Colon (tissue), 2 donors: ENCODE measurements at regions not wholly inside any gene's neighbourhood (a gene's known extent, or its start where the extent isn't known, plus 50 kb on each side); places are given as distances from the start of the nearest gene placed in this dataset.
"Not testable (repeated sequence)": the region's sequence is repeated elsewhere in the genome, so short reads cannot be mapped to it uniquely, and the experiment has no call there.

Source experiments
- FAIRE-seq: peaks from 2 replicates; lab custom pipeline; 2012; peaks lifted over from hg19 to GRCh38; lab: Jason Lieb, UNC
- donor health status: control.
- donor health status: control.

DNA sequence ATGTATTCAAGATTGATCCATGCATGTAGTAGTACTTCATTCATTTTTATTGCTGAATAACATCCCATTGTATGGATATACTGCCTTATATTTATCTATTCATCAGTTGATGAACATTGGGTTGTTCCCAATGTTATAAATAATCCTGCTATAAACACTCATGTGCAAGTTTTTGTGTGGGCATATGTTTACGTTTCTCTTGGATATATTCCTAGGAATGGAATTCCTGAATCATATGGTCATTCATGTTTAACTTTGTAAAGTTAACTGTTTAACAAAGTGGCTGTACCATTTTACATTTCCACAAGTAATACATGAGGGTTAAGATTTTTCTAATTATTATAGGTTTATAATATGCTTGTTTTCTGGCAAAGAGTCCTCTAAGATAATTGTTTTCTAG lies 1568.2 kb upstream of the SEL1L start:
- no peak for FAIRE-seq

GRCh38 chr14:83118029-83118428 lies 1584.4 kb upstream of the SEL1L start:
- no peak for FAIRE-seq

GRCh38 chr14:83120187-83120586 lies 1586.5 kb upstream of the SEL1L start:
- no peak for FAIRE-seq

- FAIRE-seq = no peak
Measured at GRCh38 chr14:83126076-83126475, 1592.4 kb upstream of the SEL1L start.

- no peak for FAIRE-seq
Measured at GRCh38 chr14:83128783-83129182, 1595.1 kb upstream of the SEL1L start.

- FAIRE-seq = no peak
Measured at GRCh38 chr14:83129496-83129895, 1595.8 kb upstream of the SEL1L start.

GRCh38 chr14:83133981-83134645 lies 1600.5 kb upstream of the SEL1L start:
- no peak for FAIRE-seq

GRCh38 chr14:83140756-83141155 lies 1607.1 kb upstream of the SEL1L start:
- FAIRE-seq = no peak

- no peak for FAIRE-seq
Measured at GRCh38 chr14:83147006-83147405, 1613.4 kb upstream of the SEL1L start.

GRCh38 chr14:83151571-83151970 lies 1617.9 kb upstream of the SEL1L start:
- no peak for FAIRE-seq

- no peak for FAIRE-seq
Measured at GRCh38 chr14:83153081-83153480, 1619.4 kb upstream of the SEL1L start.

DNA sequence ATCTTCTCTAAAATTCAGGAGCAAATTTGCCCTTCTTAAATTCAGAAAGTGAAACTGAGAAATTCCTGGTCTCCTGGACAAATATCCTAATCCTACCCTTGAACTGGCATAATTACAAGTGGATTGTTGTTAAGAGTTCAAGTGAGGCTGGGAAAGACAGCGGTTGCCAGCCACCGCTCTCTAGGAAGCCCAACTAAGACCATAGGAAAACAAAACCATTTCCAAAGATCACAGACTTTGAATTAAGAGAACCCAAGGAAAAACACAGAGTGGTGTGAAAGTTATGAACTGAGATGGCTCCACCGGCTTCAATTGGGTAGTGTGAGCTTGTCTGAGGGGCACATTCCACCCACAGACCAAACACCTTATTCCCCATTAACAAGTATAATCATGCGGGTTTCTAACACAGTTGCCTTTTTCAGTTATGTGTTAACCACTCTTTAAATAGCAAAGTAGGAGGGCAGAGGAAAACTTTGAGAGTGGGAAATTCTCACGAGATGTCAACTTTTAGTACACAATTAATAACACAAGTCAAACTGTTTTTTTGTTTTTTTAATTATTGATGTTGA lies 1628.8 kb upstream of the SEL1L start:
- no peak for FAIRE-seq

GRCh38 chr14:83163016-83163415 lies 1629.4 kb upstream of the SEL1L start:
- no peak for FAIRE-seq

GRCh38 chr14:83164016-83164415 lies 1630.4 kb upstream of the SEL1L start:
- FAIRE-seq = no peak

DNA sequence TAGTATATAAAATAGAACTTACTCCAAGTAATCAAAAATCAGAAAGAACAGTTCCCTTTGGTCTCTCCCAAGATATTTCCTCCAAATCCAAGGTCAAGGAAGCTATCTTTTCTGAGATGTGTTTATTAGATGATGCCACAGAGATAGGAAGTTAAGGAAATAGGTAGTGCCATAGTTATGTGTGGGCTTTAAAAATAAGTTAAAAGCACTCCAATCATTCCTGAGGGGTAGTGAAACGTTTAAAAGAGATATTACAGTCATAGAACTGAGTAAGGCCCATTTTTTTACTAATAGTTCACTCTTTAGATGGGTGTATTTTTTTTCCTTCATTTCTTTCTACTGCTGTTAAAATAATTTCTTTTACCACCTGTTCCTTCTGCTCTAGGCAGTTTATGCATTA lies 1630.9 kb upstream of the SEL1L start:
- FAIRE-seq = no peak

DNA sequence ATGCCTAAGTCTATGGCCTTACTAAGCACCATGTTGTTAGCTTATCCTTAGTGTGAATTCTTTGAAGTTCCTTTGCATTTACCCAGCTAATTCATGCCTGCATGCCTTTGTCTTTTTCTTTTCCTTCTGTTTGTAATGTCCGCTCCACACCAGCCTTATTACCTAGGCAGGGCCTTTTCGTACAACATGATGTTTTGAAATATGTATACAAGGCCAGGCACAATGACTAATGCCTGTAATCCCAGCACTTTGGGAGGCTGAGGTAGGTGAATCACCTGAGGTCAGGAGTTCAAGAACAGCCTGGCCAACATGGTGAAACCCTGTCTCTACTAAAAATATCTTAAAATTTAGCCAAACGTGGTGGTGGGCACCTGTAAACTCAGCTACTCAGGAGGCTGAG lies 1636.5 kb upstream of the SEL1L start:
- no peak for FAIRE-seq

GRCh38 chr14:83171761-83172160 lies 1638.1 kb upstream of the SEL1L start:
- FAIRE-seq = no peak

DNA sequence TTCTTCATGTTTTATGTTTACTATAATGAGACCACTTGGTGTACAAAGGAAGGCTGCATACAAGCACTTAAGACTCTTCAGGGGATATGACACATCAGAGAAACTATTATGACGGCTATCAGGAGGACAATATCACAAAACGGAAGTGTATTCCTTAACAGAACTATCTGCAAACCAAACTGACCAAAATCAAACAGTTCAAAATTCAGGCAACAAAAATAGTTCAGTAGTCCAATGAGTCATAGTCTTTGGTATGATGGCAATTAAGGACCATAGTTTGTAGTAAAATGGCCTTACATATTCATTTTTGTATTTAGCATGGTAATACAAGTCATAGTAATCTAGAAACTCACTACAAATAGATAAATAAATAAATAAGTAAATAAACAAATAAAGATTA lies 1638.7 kb upstream of the SEL1L start:
- no peak for FAIRE-seq

DNA sequence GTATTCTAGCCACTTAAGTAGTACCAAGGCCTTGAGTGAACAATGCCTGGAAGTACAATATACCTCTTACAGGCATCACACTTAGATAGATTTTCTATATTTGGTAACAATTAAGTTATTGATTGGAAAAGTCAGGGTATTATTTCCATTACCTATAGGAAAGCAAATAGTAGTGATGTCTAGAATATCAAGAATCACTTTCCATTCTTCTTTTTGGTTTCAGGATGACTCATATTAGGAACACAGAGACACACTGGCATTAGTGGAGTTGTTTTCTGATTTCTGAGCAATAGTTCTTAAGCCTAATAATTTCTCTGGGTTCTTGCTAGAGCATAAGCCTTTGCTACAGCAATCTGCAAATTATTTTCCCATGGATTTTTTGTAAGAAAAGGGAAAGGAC lies 1640.0 kb upstream of the SEL1L start:
- FAIRE-seq = no peak

DNA sequence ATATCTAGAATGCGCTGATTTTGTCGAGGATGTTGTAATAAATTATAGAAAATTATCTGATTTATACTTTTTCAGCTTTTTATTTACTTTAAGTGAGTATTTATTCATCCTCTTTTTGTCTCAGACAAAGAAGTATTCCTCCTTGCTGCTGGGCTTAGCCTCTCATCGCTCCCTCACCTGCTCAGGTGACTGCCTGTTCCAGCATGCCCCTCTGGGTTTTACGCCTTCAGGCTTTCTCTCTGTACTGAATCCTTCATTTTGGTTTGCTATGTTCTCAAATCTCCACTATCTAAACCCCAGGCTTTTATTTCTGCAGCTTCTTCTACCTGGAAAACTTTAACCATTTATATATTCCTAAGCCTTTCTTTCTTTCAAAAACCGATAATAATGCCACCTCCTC lies 1650.9 kb upstream of the SEL1L start:
- FAIRE-seq = no peak

DNA sequence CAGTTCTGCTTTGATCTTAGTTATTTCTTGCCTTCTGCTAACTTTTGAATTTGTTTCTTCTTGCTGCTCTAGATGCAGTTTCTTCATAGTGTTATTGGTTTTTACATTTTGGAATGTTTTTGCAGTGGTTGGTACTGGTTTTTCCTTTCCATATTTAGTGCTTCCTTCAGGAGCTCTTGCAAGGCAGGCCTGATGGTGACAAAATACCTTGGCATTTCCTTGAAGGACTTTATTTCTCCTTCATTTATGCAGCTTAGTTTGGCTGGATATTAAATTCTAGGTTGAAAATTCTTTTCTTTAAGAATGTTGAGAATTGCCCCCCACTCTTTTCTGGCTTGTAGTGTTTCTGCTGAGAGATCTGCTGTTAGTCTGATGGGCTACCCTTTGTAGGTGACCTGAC lies 1654.7 kb upstream of the SEL1L start:
- not testable (repeated sequence) for FAIRE-seq

DNA sequence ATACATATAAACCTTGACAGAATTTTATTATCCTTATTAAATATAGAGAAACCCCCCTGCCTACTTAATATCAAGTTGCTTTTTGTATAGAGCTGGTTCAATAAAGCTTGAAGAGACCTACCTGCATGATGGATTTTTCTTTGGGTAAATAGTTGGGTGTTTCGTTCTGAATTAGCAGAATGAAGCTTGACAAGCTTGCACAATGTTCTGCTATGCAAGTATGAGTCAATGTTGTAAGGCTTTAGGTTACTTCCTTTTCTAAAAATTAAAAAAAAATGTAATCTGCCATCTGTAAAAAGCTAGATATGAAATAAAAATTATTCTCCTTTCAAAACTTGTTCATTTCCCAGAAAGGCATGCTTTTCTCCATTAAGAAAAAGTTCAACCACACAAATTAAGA lies 1662.6 kb upstream of the SEL1L start:
- no peak for FAIRE-seq

GRCh38 chr14:83197271-83197670 lies 1663.6 kb upstream of the SEL1L start:
- FAIRE-seq = no peak

GRCh38 chr14:83207550-83207949 lies 1673.9 kb upstream of the SEL1L start:
- FAIRE-seq = no peak
